ENCODE measurements at regions not wholly inside any gene's neighbourhood (a gene's known extent, or its start where the extent isn't known, plus 50 kb on each side); places are given as distances from the start of the nearest gene placed in this dataset.

- DNase-seq (ENCODE audit: insufficient read length, low spot score) (no peak), FAIRE-seq (no peak)
- no peak for TF ChIP-seq POLR2A (IDR thresholded peaks at IDR 0.05; ENCODE audit: low read depth, low read length)
These were observed 117.8 kb upstream of the PLXNA2 start for GRCh38 chr1:208362011-208362410.

DNA sequence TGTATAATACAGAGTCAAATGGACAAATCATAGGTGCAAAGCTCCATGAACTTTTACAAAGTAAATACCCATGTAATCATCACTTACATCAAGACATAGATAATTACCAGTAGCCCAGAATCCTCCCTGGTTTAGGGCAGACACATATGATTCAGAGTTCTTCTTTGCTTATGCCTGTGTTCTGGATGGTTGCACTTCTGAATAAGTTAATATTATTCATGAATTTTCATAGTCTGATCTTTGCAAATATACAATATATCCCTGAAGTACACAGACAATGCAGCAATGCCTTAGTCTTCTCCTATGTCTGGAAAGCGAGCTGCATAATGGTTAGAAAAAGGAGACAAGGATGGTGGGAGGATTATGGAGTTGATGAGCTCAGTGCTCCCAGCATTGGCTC, 122.4 kb upstream of the PLXNA2 start:
- FAIRE-seq (no peak), DNase-seq (ENCODE audit: insufficient read length, low spot score) (no peak)
- no peak for TF ChIP-seq POLR2A (IDR thresholded peaks at IDR 0.05; ENCODE audit: low read depth, low read length)

DNA sequence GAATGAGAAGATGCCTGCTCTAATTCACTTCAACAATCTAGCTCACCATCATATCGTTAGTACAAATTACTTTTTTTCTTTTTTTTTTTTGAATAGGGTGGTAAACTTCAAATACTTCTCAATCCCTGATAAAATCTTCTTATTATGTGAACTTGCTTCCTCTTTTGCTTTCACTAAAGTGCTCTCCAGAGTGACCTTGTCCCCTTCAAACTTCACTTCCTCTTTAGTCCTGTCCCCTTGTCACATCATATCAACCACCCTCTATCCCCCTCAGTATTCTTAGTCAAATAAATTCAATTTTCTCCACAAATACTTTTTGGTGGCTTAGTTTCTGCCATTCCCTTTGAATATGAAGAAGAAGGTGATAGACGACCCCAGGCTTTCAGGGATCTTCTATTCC, 124.9 kb upstream of the PLXNA2 start:
- FAIRE-seq (no peak), DNase-seq (ENCODE audit: insufficient read length, low spot score) (no peak)
- no peak for TF ChIP-seq POLR2A (IDR thresholded peaks at IDR 0.05; ENCODE audit: low read depth, low read length)

DNA sequence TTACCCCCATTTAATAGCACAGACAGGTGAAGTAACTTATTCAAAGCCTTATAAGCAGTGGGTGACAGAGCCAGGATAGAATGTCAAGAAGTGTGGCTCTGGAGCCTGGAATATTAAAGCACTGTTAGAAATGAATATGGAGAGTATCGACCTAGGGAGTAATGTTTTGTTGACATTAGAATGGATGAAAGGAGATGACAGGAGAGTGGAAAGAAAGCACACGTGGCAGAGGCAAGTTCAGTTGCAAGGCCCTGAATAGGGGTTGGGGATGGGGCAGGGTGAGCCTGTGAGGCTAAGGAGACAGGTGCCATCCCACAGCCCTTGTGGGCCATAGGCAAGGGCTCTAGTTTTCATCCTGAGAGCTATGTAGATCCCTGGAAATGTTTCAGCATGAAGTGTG, 125.5 kb upstream of the PLXNA2 start:
- DNase-seq (ENCODE audit: insufficient read length, low spot score) (no peak), FAIRE-seq (no peak)
- TF ChIP-seq POLR2A (IDR thresholded peaks at IDR 0.05; ENCODE audit: low read depth, low read length) = no peak

DNA sequence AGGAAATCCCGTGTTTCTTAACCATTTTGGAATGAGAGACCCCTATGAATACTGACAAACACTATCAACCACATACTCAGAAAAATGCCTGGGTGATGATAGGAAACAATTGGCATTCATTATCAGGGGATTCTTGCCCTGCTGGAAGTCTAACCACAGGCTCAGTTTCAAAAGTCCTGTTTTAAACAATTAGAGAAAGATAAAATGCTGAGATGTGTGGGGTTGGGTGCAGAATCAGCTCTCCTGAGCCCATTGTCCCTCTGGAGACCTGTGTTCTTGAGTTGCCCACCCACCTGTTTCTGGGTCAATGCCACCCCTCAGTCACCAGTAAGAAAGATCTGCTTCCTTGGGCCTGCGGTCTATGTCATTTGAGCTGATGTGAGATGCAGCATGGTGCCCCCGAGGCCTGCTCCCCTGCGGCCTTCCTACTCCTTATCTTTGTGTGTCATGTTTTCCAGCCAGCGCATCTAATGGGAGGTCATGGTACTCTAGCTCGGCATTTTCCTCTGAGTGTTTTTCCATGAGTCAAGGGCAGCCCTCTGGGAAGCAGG, 130.3 kb upstream of the PLXNA2 start:
- no peak for TF ChIP-seq POLR2A (IDR thresholded peaks at IDR 0.05; ENCODE audit: low read depth, low read length)
- DNase-seq (ENCODE audit: insufficient read length, low spot score) = no peak
- no peak for FAIRE-seq

- no peak for TF ChIP-seq POLR2A (IDR thresholded peaks at IDR 0.05; ENCODE audit: low read depth, low read length)
- no peak for FAIRE-seq
- no peak for DNase-seq (ENCODE audit: insufficient read length, low spot score)
These were observed 137.3 kb upstream of the PLXNA2 start for GRCh38 chr1:208381481-208381880.

DNA sequence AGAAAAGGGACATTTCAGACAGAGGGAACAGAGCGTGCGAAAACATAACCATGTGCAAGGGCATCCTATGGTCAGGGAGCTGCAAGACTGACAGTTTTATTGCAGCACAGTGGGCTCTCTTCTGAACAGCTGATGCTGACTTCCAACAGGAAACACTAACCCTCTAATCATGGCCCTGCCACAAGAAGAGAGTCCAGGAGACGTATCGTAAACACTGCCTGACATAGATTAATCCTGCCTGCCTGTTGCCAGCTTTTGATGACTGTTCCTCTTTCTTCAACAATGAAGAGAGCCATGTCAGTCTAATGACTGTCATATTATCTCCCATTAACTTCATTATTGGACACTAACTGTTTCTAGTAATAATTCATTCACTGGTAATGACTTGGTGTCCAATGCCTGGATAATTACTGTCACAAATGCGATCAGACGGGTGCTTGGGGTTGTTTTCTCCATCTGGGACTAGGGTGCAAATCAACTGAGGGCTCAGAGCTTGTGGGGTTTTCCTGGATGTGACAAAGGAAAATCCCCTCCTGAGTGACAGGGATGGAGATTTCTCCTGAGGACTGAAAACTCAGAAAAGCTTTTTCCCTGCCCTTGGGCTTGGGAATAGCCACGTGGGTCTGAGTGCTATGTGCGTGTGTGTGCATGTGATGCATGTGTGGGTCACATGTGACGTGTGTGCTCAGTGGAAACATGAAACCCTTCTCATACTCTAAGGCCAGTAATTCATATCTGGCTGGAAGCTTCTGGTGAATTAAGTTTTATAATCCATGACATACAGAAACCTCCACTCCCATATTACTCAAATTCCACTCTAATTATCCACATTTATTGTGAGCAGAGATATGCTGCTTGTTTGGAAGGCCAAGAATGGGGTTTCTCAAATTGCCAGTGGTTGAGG, 144.0 kb upstream of the PLXNA2 start:
- DNase-seq (ENCODE audit: insufficient read length, low spot score) = no peak
- TF ChIP-seq POLR2A (IDR thresholded peaks at IDR 0.05; ENCODE audit: low read depth, low read length) = no peak
- FAIRE-seq = no peak

- FAIRE-seq (no peak), DNase-seq (ENCODE audit: insufficient read length, low spot score) (no peak)
- no peak for TF ChIP-seq POLR2A (IDR thresholded peaks at IDR 0.05; ENCODE audit: low read depth, low read length)
These were observed 149.2 kb upstream of the PLXNA2 start for GRCh38 chr1:208393416-208393815.

DNA sequence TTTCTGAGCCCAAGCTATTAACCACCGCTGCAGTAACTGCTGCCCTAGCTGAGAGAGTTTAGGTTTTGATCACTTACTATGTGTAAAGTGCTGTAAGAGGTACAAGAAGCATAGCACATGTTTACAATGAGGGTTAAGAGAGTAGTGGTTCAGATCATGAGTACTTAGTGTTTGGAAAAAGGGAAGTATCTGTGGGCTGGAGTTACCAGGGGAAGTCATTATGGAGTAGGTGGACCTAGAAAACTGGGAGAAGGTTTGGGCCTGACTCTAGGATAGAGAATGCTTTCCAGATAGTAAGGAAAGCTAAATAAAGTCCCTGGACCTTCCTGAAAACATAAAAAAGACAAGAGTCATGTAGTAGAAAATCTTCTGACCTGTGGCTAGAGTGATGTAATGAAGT, 149.6 kb upstream of the PLXNA2 start:
- FAIRE-seq (no peak), DNase-seq (ENCODE audit: insufficient read length, low spot score) (no peak)
- TF ChIP-seq POLR2A (IDR thresholded peaks at IDR 0.05; ENCODE audit: low read depth, low read length) = no peak

- FAIRE-seq = no peak
- TF ChIP-seq POLR2A (IDR thresholded peaks at IDR 0.05; ENCODE audit: low read depth, low read length) = no peak
- DNase-seq (ENCODE audit: insufficient read length, low spot score) = no peak
These were observed 153.1 kb upstream of the PLXNA2 start for GRCh38 chr1:208397286-208397685.

GRCh38 chr1:208405014-208405413, 160.8 kb upstream of the PLXNA2 start:
- no peak for TF ChIP-seq POLR2A (IDR thresholded peaks at IDR 0.05; ENCODE audit: low read depth, low read length)
- no peak for FAIRE-seq
- DNase-seq (ENCODE audit: insufficient read length, low spot score) = no peak

DNA sequence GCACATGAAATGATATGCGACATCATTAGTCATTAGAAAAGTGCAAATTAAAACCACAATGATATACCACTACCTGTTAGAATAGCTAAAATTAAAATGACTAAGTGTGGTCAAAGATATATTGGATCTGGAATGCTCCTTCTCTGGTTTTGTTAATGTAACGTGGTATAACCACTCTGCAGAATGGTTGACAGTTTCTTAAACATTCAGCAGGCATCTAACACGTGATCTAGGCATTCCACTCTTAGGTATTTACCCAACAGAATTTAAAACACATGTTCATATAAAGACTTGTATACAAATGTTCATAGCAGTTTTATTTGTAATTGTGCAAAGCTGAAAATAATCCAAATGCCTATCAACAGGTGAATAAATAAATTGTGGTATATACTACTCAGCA, 165.0 kb upstream of the PLXNA2 start:
- no peak for TF ChIP-seq POLR2A (IDR thresholded peaks at IDR 0.05; ENCODE audit: low read depth, low read length)
- FAIRE-seq = no peak
- DNase-seq (ENCODE audit: insufficient read length, low spot score) = no peak

GRCh38 chr1:208410409-208410808, 166.2 kb upstream of the PLXNA2 start:
- no peak for DNase-seq (ENCODE audit: insufficient read length, low spot score)
- TF ChIP-seq POLR2A (IDR thresholded peaks at IDR 0.05; ENCODE audit: low read depth, low read length) = no peak
- no peak for FAIRE-seq

GRCh38 chr1:208413006-208413405, 168.8 kb upstream of the PLXNA2 start:
- DNase-seq (ENCODE audit: insufficient read length, low spot score) = no peak
- no peak for TF ChIP-seq POLR2A (IDR thresholded peaks at IDR 0.05; ENCODE audit: low read depth, low read length)
- FAIRE-seq = no peak

DNA sequence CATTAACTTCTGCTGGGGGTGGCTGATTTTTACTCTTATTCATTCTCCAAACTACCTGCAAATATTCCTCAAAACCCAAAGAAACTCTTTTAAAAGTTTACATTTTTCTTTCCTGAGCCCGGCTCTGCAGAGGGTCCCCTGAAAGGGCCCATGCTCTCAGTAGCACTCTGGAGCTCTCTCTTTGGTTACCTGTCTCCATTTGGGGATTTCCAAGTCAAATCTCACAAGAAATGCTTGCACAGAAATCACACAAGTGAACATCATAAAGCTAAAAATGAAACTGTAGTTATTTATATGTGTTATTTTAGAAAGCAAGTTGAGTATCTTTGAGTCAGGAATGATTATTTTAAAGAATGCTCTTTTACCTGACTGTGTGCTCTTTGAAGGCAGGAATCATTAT, 174.5 kb upstream of the PLXNA2 start:
- FAIRE-seq = no peak
- no peak for TF ChIP-seq POLR2A (IDR thresholded peaks at IDR 0.05; ENCODE audit: low read depth, low read length)
- no peak for DNase-seq (ENCODE audit: insufficient read length, low spot score)
